H1 (cell line): ENCODE measurements at regions not wholly inside any gene's neighbourhood (a gene's known extent, or its start where the extent isn't known, plus 50 kb on each side); places are given as distances from the start of the nearest gene placed in this dataset.

Experiments used
- CTCF ChIA-PET: fragments of 300-600 bp; sonication (Branson Sonifier 250); formaldehyde crosslinking; loops from one replicate; lab custom pipeline; 2021; ENCODE audit not compliant: partially characterized antibody; lab: Charles Lee
- POLR2A ChIA-PET: fragments of 300-600 bp; sonication (Branson Sonifier 250); formaldehyde crosslinking; loops from one replicate; lab custom pipeline; 2021; ENCODE audit warnings: inconsistent platforms; ENCODE audit not compliant: partially characterized antibody; lab: Charles Lee
- DNase-seq, 2 experiments: peaks; one replicate each; pipeline versions ENCODE4 v3.0.0 to v3.0.0-alpha.2; 2010 to 2022; ENCODE audit warnings: low spot score in 2 of 2, low read depth in 1 of 2, mixed read lengths in 1 of 2
- FAIRE-seq: peaks from 2 replicates; lab custom pipeline; 2011; peaks lifted over from hg19 to GRCh38; lab: Jason Lieb, UNC
- H2AFZ ChIP-seq: 2 replicates; pipeline ENCODE4 v1.8.1; 2012; ENCODE audit warnings: low read length, inconsistent platforms
- H2AK5ac ChIP-seq: 2 replicates; pipeline ENCODE4 v1.6.1; 2013; ENCODE audit warnings: low read depth, low read length
- H2BK120ac ChIP-seq: replicated peaks from 2 replicates; pipeline ENCODE3; 2013; ENCODE audit warnings: low read depth, low read length, inconsistent platforms
- H2BK12ac ChIP-seq: 2 replicates; pipeline ENCODE4 v1.6.1; 2013; ENCODE audit warnings: low read depth, low read length
- H2BK15ac ChIP-seq: 2 replicates; pipeline ENCODE4 v1.6.1; 2013; ENCODE audit warnings: low read length
- H2BK20ac ChIP-seq: 2 replicates; pipeline ENCODE4 v1.6.1; 2013; ENCODE audit warnings: low read length
- H2BK5ac ChIP-seq: 2 replicates; pipeline ENCODE4 v1.6.1; 2013; ENCODE audit warnings: low read depth, low read length
- H3K14ac ChIP-seq: 2 replicates; pipeline ENCODE4 v1.6.1; 2013; ENCODE audit warnings: inconsistent platforms; ENCODE audit not compliant: insufficient read length
- H3K18ac ChIP-seq: 2 replicates; pipeline ENCODE4 v1.6.1; 2013; ENCODE audit warnings: low read length; ENCODE audit errors: extremely low read depth
- H3K23ac ChIP-seq: 2 replicates; pipeline ENCODE4 v1.6.1; 2013; ENCODE audit warnings: inconsistent platforms; ENCODE audit not compliant: insufficient read length
- H3K23me2 ChIP-seq: 2 replicates; pipeline ENCODE4 v1.6.1; 2013; ENCODE audit warnings: low read depth, low read length
- H3K27ac ChIP-seq: 2 replicates; pipeline ENCODE4 v1.6.1; 2011; ENCODE audit warnings: low read depth, low read length, inconsistent platforms
- H3K27me3 ChIP-seq, 4 experiments: replicated peaks in 1 of 4; 1 replicate in 1 of 4; 2 replicates in 3 of 4; pipeline versions ENCODE4 v1.6.1 to v1.8.1; 2011 to 2013; ENCODE audit warnings: low read length in 3 of 4, mild to moderate bottlenecking in 3 of 4, inconsistent platforms in 2 of 4, mixed read lengths in 2 of 4, moderate library complexity in 1 of 4; ENCODE audit not compliant: control insufficient read depth in 3 of 4, insufficient read depth in 3 of 4; ENCODE audit errors: extremely low read depth in 1 of 4
- H3K36me3 ChIP-seq, 4 experiments: 2 replicates each; pipeline versions ENCODE4 v1.6.1 to v1.8.1; 2011 to 2013; ENCODE audit warnings: mild to moderate bottlenecking in 4 of 4, low read length in 3 of 4, moderate library complexity in 2 of 4, control low read depth in 1 of 4, inconsistent platforms in 1 of 4; ENCODE audit not compliant: insufficient read depth in 4 of 4, control insufficient read depth in 2 of 4
- H3K4ac ChIP-seq: replicated peaks from 2 replicates; pipeline ENCODE3; 2013; ENCODE audit warnings: low read length, low read depth, mixed read lengths, inconsistent platforms; ENCODE audit not compliant: insufficient read length
- H3K4me1 ChIP-seq, 4 experiments: replicated peaks in 1 of 4; 1 replicate in 1 of 4; 2 replicates in 3 of 4; pipeline versions ENCODE4 v1.6.1 to v1.8.1; 2011 to 2013; ENCODE audit warnings: low read length in 3 of 4, inconsistent platforms in 2 of 4, mixed read lengths in 1 of 4; ENCODE audit not compliant: insufficient read depth in 4 of 4, control insufficient read depth in 3 of 4
- H3K4me2 ChIP-seq, 2 experiments: 2 replicates each; pipeline versions ENCODE4 v1.6.1 to v1.8.1; 2011 to 2013; ENCODE audit warnings: low read depth in 2 of 2, low read length in 2 of 2, control low read depth in 1 of 2, inconsistent platforms in 1 of 2, mild to moderate bottlenecking in 1 of 2; ENCODE audit not compliant: insufficient read depth in 1 of 2
- H3K4me3 ChIP-seq, 4 experiments: fragments of 200-600, 300-600 bp in 1 of 4; sonication (generic), shearing (Covaris generic), sonication (Bioruptor Twin) in 1 of 4; 2 replicates each; pipeline versions ENCODE4 v1.5.1 to v1.8.1; 2011 to 2016; ENCODE audit warnings: low read length in 4 of 4, low read depth in 3 of 4, control low read depth in 2 of 4, inconsistent platforms in 2 of 4, mild to moderate bottlenecking in 2 of 4, mixed read lengths in 1 of 4, moderate library complexity in 1 of 4; ENCODE audit not compliant: insufficient read depth in 2 of 4; ENCODE audit errors: extremely low read depth in 1 of 4
- H3K56ac ChIP-seq: replicated peaks from 2 replicates; pipeline ENCODE3; 2013; ENCODE audit warnings: low read depth, mild to moderate bottlenecking, mixed read lengths, low read length, inconsistent platforms; ENCODE audit not compliant: insufficient read length
- H3K79me1 ChIP-seq: 2 replicates; pipeline ENCODE4 v1.6.1; 2013; ENCODE audit warnings: low read depth, low read length, control low read depth
- H3K79me2 ChIP-seq, 2 experiments: 2 replicates each; pipeline versions ENCODE4 v1.6.1 to v1.8.1; 2012 to 2013; ENCODE audit warnings: low read length in 2 of 2, mild to moderate bottlenecking in 2 of 2, inconsistent platforms in 1 of 2; ENCODE audit not compliant: insufficient read depth in 2 of 2, control insufficient read depth in 1 of 2
- H3K9ac ChIP-seq, 4 experiments: replicated peaks in 1 of 4; 1 replicate in 1 of 4; 2 replicates in 3 of 4; pipeline versions ENCODE4 v1.6.1 to v1.8.1; 2011 to 2013; ENCODE audit warnings: low read depth in 3 of 4, low read length in 3 of 4, control low read depth in 2 of 4, mild to moderate bottlenecking in 2 of 4, moderate library complexity in 2 of 4, inconsistent platforms in 1 of 4; ENCODE audit errors: extremely low read depth in 1 of 4
- H3K9me3 ChIP-seq, 2 experiments: 2 replicates each; pipeline versions ENCODE4 v1.6.1 to v1.8.1; 2012 to 2013; ENCODE audit warnings: mild to moderate bottlenecking in 2 of 2, moderate library complexity in 2 of 2, control low read depth in 1 of 2, inconsistent platforms in 1 of 2, low read depth in 1 of 2, low read length in 1 of 2, mixed read lengths in 1 of 2; ENCODE audit not compliant: insufficient read depth in 2 of 2
- H4K20me1 ChIP-seq, 2 experiments: replicated peaks in 1 of 2; 2 replicates each; pipeline versions ENCODE3 to v1.8.1; 2011 to 2013; ENCODE audit warnings: inconsistent platforms in 2 of 2, low read length in 2 of 2, mild to moderate bottlenecking in 1 of 2; ENCODE audit not compliant: insufficient read depth in 2 of 2, control insufficient read depth in 1 of 2
- H4K5ac ChIP-seq: 2 replicates; pipeline ENCODE4 v1.6.1; 2013; ENCODE audit warnings: low read length, low read depth, mixed read lengths, inconsistent platforms; ENCODE audit not compliant: insufficient read length
- H4K8ac ChIP-seq: 2 replicates; pipeline ENCODE4 v1.8.0; 2013; ENCODE audit warnings: mild to moderate bottlenecking, moderate library complexity, low read length, inconsistent platforms; ENCODE audit not compliant: insufficient read depth; ENCODE audit errors: extremely low read depth
- H4K91ac ChIP-seq: replicated peaks from 2 replicates; pipeline ENCODE3; 2013; ENCODE audit warnings: low read length, mixed read lengths, inconsistent platforms; ENCODE audit not compliant: insufficient read length
- KDM1A ChIP-seq: fragments of 200-600, 300-600 bp; sonication (generic); IDR thresholded peaks from 2 replicates; pipeline ENCODE4 v1.7.1; 2016; ENCODE audit warnings: mild to moderate bottlenecking, low read length, borderline replicate concordance
- ZNF274 ChIP-seq: IDR thresholded peaks from 2 replicates; pipeline ENCODE4 v1.7.0; 2012; ENCODE audit warnings: low read length, borderline replicate concordance; ENCODE audit errors: extremely low read depth
- WGBS, 2 experiments: shearing (Covaris generic) in 1 of 2; methylation state at CpG; one replicate each; pipeline versions ENCODE4 v1.1.6 to v1.1.7; 2013 to 2015; ENCODE audit warnings: low lambda C conversion rate in 2 of 2, mixed read lengths in 2 of 2, inconsistent platforms in 1 of 2, low coverage in 1 of 2, missing lambda C conversion rate in 1 of 2; ENCODE audit not compliant: insufficient replicate concordance in 2 of 2, insufficient coverage in 1 of 2, insufficient read length in 1 of 2; ENCODE audit errors: extremely low coverage in 1 of 2, missing lambda C conversion rate in 1 of 2; 5-methylcytosine and 5-hydroxymethylcytosine counted together

- H2BK5ac ChIP-seq = no peak overlapping the region
- H4K20me1 ChIP-seq = peaks cover 0 to 3% of the 10 kb centered on the region in 2 experiments
- ChIA-PET POLR2A (no interaction called here), CTCF (interaction anchor here (0.6 to 1.8 kb wide), 2 partner anchors 56 to 372 kb away, joined by 3 to 6 read pairs; no protein-coding TSS in a partner anchor)
- H3K27me3 ChIP-seq = no peaks in the 10 kb centered on the region
- no peak overlapping the region for H4K91ac ChIP-seq
- no peaks in the 10 kb centered on the region for H3K79me1 ChIP-seq
- FAIRE-seq (no peak), DNase-seq (no peak)
- H4K8ac ChIP-seq = no peak overlapping the region
- no peak overlapping the region for H3K56ac ChIP-seq
- no peak overlapping the region for H3K4me3 ChIP-seq
- H3K23ac ChIP-seq = no peak overlapping the region
- H2BK15ac ChIP-seq = no peak overlapping the region
- no peak overlapping the region for H2BK120ac ChIP-seq
- no peak overlapping the region for H2BK12ac ChIP-seq
- H3K36me3 ChIP-seq = no peaks in the 10 kb centered on the region; a peak in 1 of 8 replicates
- no peak overlapping the region for H3K18ac ChIP-seq
- no peaks in the 10 kb centered on the region for H3K79me2 ChIP-seq
- H2AFZ ChIP-seq = no peak overlapping the region
- no peak overlapping the region for H3K4me2 ChIP-seq
- WGBS, 2 experiments = 94% methylated on average over 3 of the region's 3 CpGs; no CpG with 5 or more reads in 1 of the 2 experiments
- H3K4me1 ChIP-seq = no peaks in the 10 kb centered on the region
- no peak overlapping the region for H2AK5ac ChIP-seq
- H3K4ac ChIP-seq = no peak overlapping the region
- no peaks in the 10 kb centered on the region for H3K23me2 ChIP-seq
- no peak overlapping the region for H3K9ac ChIP-seq
- no peak overlapping the region for H2BK20ac ChIP-seq
- H3K14ac ChIP-seq = no peak overlapping the region
- no peak overlapping the region for H3K27ac ChIP-seq
- H4K5ac ChIP-seq = no peak overlapping the region
- TF ChIP-seq KDM1A (peak; percentile 57; the same call in 1 of the 2 replicates), ZNF274 (no peak)
- TF ChIP-seq, all 59 proteins: peak for 1
- H3K9me3 ChIP-seq = 0 out of 4 replicates have a peak, but pooled peaks cover 0 to 2% of the 10 kb centered on the region in 2 experiments
These were observed 459.9 kb upstream of the EEF2KMT start for GRCh38 chr16:5557448-5557847.
